Loucy (cell line): ENCODE measurements at regions not wholly inside any gene's neighbourhood (a gene's known extent, or its start where the extent isn't known, plus 50 kb on each side); places are given as distances from the start of the nearest gene placed in this dataset.

ENCODE experiments used
- H2AFZ ChIP-seq: fragments of 200-600 bp; sonication (generic); 2 replicates; pipeline ENCODE4 v1.6.0; 2016; ENCODE audit warnings: antibody characterized with exemption, mild to moderate bottlenecking, low read length, moderate library complexity
- H3F3A ChIP-seq: fragments of 200-600 bp; 2 replicates; pipeline ENCODE4 v1.6.0; 2016; ENCODE audit warnings: antibody characterized with exemption, low read depth, mild to moderate bottlenecking
- H3K27me3 ChIP-seq: fragments of 200-600 bp; sonication (generic); 2 replicates; pipeline ENCODE4 v1.6.1; 2014; ENCODE audit warnings: low read length, mild to moderate bottlenecking; ENCODE audit not compliant: insufficient read depth, poor library complexity, severe bottlenecking
- H3K36me3 ChIP-seq: fragments of 200-600 bp; sonication (generic); 2 replicates; pipeline ENCODE4 v1.6.1; 2016; ENCODE audit warnings: low read length; ENCODE audit not compliant: insufficient read depth
- H3K4me1 ChIP-seq: fragments of 200-600 bp; sonication (generic); 2 replicates; pipeline ENCODE4 v1.5.1; 2014; ENCODE audit warnings: low read length, mild to moderate bottlenecking; ENCODE audit not compliant: insufficient read depth, poor library complexity, severe bottlenecking
- H3K4me2 ChIP-seq: fragments of 200-600 bp; sonication (generic); 2 replicates; pipeline ENCODE4 v1.6.0; 2014; ENCODE audit warnings: antibody characterized with exemption, low read length, low read depth, mild to moderate bottlenecking; ENCODE audit not compliant: poor library complexity, severe bottlenecking
- H3K4me3 ChIP-seq: fragments of 200-600 bp; sonication (generic); 2 replicates; pipeline ENCODE4 v1.5.1; 2014; ENCODE audit warnings: low read length, mild to moderate bottlenecking, mixed read lengths; ENCODE audit not compliant: poor library complexity, severe bottlenecking
- H3K79me2 ChIP-seq: fragments of 200-600 bp; sonication (generic); 2 replicates; pipeline ENCODE4 v1.6.1; 2014; ENCODE audit warnings: low read length; ENCODE audit not compliant: insufficient read depth
- H3K9ac ChIP-seq: fragments of 200-600 bp; sonication (generic); 2 replicates; pipeline ENCODE4 v1.6.0; 2014; ENCODE audit warnings: mild to moderate bottlenecking, low read depth, low read length, moderate library complexity; ENCODE audit not compliant: poor library complexity, severe bottlenecking
- H3K9me2 ChIP-seq: fragments of 200-600 bp; sonication (generic); replicated peaks from 2 replicates; pipeline ENCODE4 v1.6.1; 2016; ENCODE audit warnings: low read depth, low read length, mixed read lengths
- H3K9me3 ChIP-seq: fragments of 200-600 bp; sonication (generic); 2 replicates; pipeline ENCODE4 v1.6.1; 2014; ENCODE audit warnings: mild to moderate bottlenecking, antibody characterized with exemption, low read length, low read depth; ENCODE audit not compliant: insufficient read depth
- H4K20me1 ChIP-seq: fragments of 200-600 bp; sonication (generic); 2 replicates; pipeline ENCODE4 v1.6.0; 2014; ENCODE audit warnings: antibody characterized with exemption, low read length, mild to moderate bottlenecking; ENCODE audit not compliant: insufficient read depth, poor library complexity, severe bottlenecking
- CTCF ChIP-seq: fragments of 200-600 bp; sonication (generic); conservative IDR thresholded peaks from 2 replicates; pipeline ENCODE4 v1.5.1; 2014; ENCODE audit warnings: mild to moderate bottlenecking, antibody characterized with exemption, low read length
- EZH2phosphoT487 ChIP-seq: fragments of 200-600 bp; IDR thresholded peaks from 2 replicates; pipeline ENCODE4 v1.6.1; 2018; ENCODE audit warnings: antibody characterized with exemption, mild to moderate bottlenecking, moderate library complexity, borderline replicate concordance

- no peaks in the 10 kb centered on the region for H3K9me2 ChIP-seq
- no peaks in the 10 kb centered on the region for H3K79me2 ChIP-seq
- H2AFZ ChIP-seq, result no peak overlapping the region
- H3K4me1 ChIP-seq, result peaks cover 10% of the 10 kb centered on the region
- no peak for TF ChIP-seq CTCF
- TF ChIP-seq EZH2phosphoT487, result no peak
- no peaks in the 10 kb centered on the region for H3K9me3 ChIP-seq
- no peak overlapping the region for H3K4me3 ChIP-seq
- no peaks in the 10 kb centered on the region for H4K20me1 ChIP-seq
- no peak overlapping the region for H3K4me2 ChIP-seq
- H3K9ac ChIP-seq, result no peak overlapping the region
- no peaks in the 10 kb centered on the region for H3F3A ChIP-seq
- H3K36me3 ChIP-seq, result no peaks in the 10 kb centered on the region
- no peaks in the 10 kb centered on the region for H3K27me3 ChIP-seq
Observed at GRCh38 chr1:87398641-87399040, 70.0 kb downstream of the LMO4 start.

- H3K9ac ChIP-seq, result no peak overlapping the region
- no peaks in the 10 kb centered on the region for H3F3A ChIP-seq
- no peak for TF ChIP-seq CTCF
- no peak for TF ChIP-seq EZH2phosphoT487
- H4K20me1 ChIP-seq, result no peaks in the 10 kb centered on the region
- H3K4me2 ChIP-seq, result no peak overlapping the region
- H3K79me2 ChIP-seq, result no peaks in the 10 kb centered on the region
- H3K9me2 ChIP-seq, result no peaks in the 10 kb centered on the region
- H2AFZ ChIP-seq, result no peak overlapping the region
- H3K27me3 ChIP-seq, result no peaks in the 10 kb centered on the region
- no peaks in the 10 kb centered on the region for H3K36me3 ChIP-seq
- peaks cover 10% of the 10 kb centered on the region for H3K4me1 ChIP-seq
- H3K9me3 ChIP-seq, result no peaks in the 10 kb centered on the region
- H3K4me3 ChIP-seq, result no peak overlapping the region
Observed at GRCh38 chr1:87399264-87399663, 70.6 kb downstream of the LMO4 start.

GRCh38 chr1:87399701-87400100 lies 71.0 kb downstream of the LMO4 start:
- H4K20me1 ChIP-seq, result no peaks in the 10 kb centered on the region
- no peak for TF ChIP-seq CTCF
- no peaks in the 10 kb centered on the region for H3K9me2 ChIP-seq
- H3K4me2 ChIP-seq, result no peak overlapping the region
- no peak overlapping the region for H3K4me3 ChIP-seq
- H3K27me3 ChIP-seq, result no peaks in the 10 kb centered on the region
- no peaks in the 10 kb centered on the region for H3K36me3 ChIP-seq
- no peaks in the 10 kb centered on the region for H3F3A ChIP-seq
- H3K4me1 ChIP-seq, result peaks cover 11% of the 10 kb centered on the region
- H3K79me2 ChIP-seq, result no peaks in the 10 kb centered on the region
- no peak overlapping the region for H2AFZ ChIP-seq
- H3K9me3 ChIP-seq, result no peaks in the 10 kb centered on the region
- no peak overlapping the region for H3K9ac ChIP-seq
